ENCODE measurements at regions not wholly inside any gene's neighbourhood (a gene's known extent, or its start where the extent isn't known, plus 50 kb on each side); places are given as distances from the start of the nearest gene placed in this dataset.

DNA sequence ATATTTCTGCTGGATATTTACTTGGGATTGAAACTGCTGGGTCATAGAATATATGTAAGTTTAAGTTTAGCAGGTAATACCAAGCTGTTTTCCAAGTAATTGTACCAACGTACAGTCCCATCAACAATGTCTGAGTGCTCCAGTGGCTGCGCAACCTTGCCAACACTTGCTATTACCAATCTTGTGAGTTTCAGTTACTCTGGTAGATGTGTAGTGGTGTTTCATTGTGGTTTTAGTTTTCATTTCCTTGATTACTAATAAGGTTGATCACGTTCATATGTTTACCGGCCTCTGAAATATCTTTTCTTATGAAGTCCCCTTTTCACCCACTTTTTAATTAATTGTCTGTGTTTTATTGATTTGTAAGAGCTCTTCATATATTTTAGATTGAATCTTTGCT is 370.6 kb upstream of the CADM1 start:
- H3K4me3 ChIP-seq (ENCODE audit: low read depth, low read length) = no peak overlapping the region
- TF ChIP-seq, protein P1, sequence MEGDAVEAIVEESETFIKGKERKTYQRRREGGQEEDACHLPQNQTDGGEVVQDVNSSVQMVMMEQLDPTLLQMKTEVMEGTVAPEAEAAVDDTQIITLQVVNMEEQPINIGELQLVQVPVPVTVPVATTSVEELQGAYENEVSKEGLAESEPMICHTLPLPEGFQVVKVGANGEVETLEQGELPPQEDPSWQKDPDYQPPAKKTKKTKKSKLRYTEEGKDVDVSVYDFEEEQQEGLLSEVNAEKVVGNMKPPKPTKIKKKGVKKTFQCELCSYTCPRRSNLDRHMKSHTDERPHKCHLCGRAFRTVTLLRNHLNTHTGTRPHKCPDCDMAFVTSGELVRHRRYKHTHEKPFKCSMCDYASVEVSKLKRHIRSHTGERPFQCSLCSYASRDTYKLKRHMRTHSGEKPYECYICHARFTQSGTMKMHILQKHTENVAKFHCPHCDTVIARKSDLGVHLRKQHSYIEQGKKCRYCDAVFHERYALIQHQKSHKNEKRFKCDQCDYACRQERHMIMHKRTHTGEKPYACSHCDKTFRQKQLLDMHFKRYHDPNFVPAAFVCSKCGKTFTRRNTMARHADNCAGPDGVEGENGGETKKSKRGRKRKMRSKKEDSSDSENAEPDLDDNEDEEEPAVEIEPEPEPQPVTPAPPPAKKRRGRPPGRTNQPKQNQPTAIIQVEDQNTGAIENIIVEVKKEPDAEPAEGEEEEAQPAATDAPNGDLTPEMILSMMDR (IDR thresholded peaks at IDR 0.05; ENCODE audit: insufficient read depth, low read depth, low read length) = no peak
- DNase-seq (ENCODE audit: low read depth) = no peak

DNA sequence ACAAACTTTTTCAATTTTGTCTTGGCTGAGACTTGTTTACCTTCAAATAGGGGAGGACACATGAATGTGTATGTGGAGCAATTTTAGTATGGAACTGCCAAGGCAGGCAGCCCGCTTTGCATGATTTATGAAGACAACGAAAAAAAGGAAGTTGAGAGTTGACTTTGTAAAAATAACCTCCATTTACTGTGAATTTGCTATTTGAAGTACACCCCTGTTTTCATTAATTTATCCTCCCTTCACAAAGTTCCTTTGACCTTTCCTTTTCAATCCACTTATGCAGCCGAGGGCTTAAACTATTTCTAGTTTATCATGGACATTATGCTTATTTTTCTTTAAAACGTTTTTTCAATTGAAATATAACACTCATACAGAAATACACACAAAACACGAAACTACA is 369.6 kb upstream of the CADM1 start:
- DNase-seq (ENCODE audit: low read depth) = no peak
- H3K4me3 ChIP-seq (ENCODE audit: low read depth, low read length) = no peak overlapping the region
- TF ChIP-seq, protein P1 (IDR thresholded peaks at IDR 0.05; ENCODE audit: insufficient read depth, low read depth, low read length) = no peak

DNA sequence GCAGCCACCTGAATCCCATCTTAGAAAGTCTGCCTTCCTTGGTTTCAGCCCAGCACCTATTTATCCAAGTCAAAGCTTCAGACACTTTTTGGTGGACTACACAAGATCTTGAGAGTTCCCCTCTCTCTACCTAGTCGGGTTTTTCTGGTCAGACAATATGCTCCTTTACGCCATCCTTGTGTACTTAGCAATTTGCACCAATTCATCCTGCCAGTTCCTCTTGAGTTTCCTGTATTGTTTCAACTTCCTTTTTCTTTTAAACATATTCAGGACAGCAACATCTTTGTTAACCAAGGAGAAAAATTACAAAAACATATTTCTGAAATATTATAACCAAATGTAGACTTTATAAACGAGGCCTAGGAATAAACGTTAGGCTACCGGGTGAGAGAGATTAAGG is 368.2 kb upstream of the CADM1 start:
- TF ChIP-seq, protein P1 (IDR thresholded peaks at IDR 0.05; ENCODE audit: insufficient read depth, low read depth, low read length) = no peak
- no peak overlapping the region for H3K4me3 ChIP-seq (ENCODE audit: low read depth, low read length)
- no peak for DNase-seq (ENCODE audit: low read depth)

DNA sequence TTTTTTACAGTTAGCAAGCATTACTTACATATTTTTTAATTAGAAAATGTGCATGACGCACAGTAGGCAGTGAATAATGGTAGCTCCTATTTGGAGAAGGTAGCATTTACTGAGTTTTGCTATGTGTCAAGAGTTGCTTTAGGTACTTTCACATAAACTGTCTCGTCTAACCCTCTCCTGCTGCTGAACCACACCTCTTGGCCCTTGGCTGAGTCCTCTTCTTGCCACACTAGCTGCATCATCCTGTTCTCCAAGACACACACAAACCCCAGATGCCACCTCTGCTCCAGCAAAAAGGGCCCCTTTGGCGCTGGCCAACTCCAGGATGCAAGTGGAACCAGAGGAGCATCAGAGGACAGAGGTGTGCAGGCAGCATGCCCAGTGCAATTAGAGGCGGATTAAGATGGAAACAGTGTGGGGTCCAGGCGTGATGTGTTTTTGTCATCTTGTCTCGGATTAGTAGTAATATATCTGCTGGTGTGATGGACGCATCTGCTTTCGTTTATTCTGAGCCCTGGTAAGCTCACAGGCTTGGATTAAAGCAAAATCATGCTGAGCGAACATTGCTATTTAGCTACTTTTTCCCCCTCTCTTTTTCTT is 367.0 kb upstream of the CADM1 start:
- no peak overlapping the region for H3K4me3 ChIP-seq (ENCODE audit: low read depth, low read length)
- no peak for DNase-seq (ENCODE audit: low read depth)
- TF ChIP-seq, protein P1 (IDR thresholded peaks at IDR 0.05; ENCODE audit: insufficient read depth, low read depth, low read length) = no peak

DNA sequence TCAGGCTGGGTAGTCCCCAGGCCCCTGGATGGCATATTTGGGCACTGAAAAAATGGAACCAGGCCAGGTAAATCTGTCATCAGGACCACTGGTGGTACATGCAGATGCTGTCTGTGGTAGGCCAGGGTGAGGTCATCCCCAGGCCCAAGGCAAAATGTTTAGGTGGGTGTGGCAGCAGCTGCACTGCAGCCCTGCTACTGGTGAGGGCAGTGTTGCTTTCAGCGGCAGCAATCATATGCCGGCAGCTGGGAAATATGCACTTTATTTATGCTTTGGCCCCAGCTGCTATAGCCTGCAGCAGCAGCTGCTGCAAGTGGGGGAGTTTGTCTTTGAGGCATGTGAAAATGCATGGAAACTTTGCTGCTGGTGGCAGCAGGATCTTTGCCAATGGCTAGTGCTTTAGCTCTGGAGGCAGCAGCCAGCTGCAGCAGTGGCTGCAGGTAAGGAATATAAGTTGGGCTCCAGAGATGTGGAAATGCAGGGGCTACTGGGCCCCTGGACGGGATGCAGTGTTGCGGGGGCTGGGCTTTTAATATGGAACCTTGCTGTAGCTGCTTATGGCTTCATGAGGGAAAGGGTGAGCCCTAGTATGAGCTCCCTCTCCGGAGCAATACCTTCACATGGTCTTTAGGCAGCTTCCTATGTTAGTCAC is 365.7 kb upstream of the CADM1 start:
- TF ChIP-seq, protein P1 (IDR thresholded peaks at IDR 0.05; ENCODE audit: insufficient read depth, low read depth, low read length) = no peak

DNA sequence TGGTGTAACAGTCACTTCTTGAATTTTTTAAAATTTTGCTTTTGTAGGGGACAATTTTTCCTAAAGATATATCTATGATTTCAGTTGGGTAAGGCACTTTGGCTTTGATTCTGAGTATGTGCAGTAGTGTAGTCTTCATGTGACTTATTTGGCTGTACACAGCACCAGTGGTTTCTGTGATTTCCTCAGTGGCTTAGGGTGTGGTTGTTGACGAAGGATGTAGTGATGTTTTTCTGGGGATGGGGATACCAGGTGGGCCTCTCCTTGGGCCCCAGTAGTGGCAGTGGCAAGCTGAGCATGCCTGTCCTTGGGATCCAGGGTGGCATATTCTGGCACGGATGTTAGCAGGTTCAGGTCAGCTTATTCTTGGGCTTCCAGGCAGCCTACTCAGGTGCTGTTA is 364.9 kb upstream of the CADM1 start:
- TF ChIP-seq, protein P1 (IDR thresholded peaks at IDR 0.05; ENCODE audit: insufficient read depth, low read depth, low read length) = no peak
- no peak overlapping the region for H3K4me3 ChIP-seq (ENCODE audit: low read depth, low read length)
- no peak for DNase-seq (ENCODE audit: low read depth)

More for the DNA sequence above, 365.7 kb upstream of the CADM1 start:
- peak; percentile 1 for DNase-seq (ENCODE audit: low read depth)
- H3K4me3 ChIP-seq (ENCODE audit: low read depth, low read length) = no peak overlapping the region
